Esophagus squamous epithelium (tissue), 5 donors: ENCODE measurements at regions not wholly inside any gene's neighbourhood (a gene's known extent, or its start where the extent isn't known, plus 50 kb on each side); places are given as distances from the start of the nearest gene placed in this dataset.

Source experiments
- DNase-seq: peaks from one replicate; lab custom pipeline; 2025; lab: John Stamatoyannopoulos, UW
- H3K27ac ChIP-seq, 4 donors: fragments of 200-600 bp; sonication (generic); one replicate each; pipeline ENCODE4 v1.5.1; 2016 to 2019; ENCODE audit warnings: mild to moderate bottlenecking in 1 of 4
- H3K27me3 ChIP-seq, 4 donors: fragments of 200-600 bp; sonication (generic); 1 replicate in 3 of 4; 2 replicates in 1 of 4; pipeline versions ENCODE4 v1.5.1 to v1.6.0; 2017 to 2021; ENCODE audit warnings: antibody characterized with exemption in 1 of 4
- H3K36me3 ChIP-seq, 3 donors: fragments of 200-600 bp; sonication (generic); one replicate each; pipeline ENCODE4 v1.5.1; 2016 to 2019
- H3K4me1 ChIP-seq, 3 donors: fragments of 200-600 bp; sonication (generic); one replicate each; pipeline ENCODE4 v1.5.1; 2017 to 2019
- H3K4me3 ChIP-seq, 4 donors: fragments of 200-600 bp; sonication (generic); 1 replicate in 3 of 4; 2 replicates in 1 of 4; pipeline ENCODE4 v1.5.1; 2016 to 2019; ENCODE audit warnings: mild to moderate bottlenecking in 2 of 4, moderate library complexity in 1 of 4
- H3K9me3 ChIP-seq, 3 donors: fragments of 200-600 bp; sonication (generic); one replicate each; pipeline ENCODE4 v1.5.1; 2016 to 2019
- CTCF ChIP-seq, 6 experiments: fragments of 450-650 bp in 4 of 6; fragments of 200-600 bp in 2 of 6; sonication (generic) in 2 of 6; IDR thresholded peaks; one replicate each; pipeline ENCODE4 v1.5.1; 2016 to 2019; ENCODE audit warnings: antibody characterized with exemption in 6 of 6, mild to moderate bottlenecking in 4 of 6, moderate library complexity in 4 of 6
- POLR2A ChIP-seq, 4 donors: fragments of 450-650 bp; IDR thresholded peaks; one replicate each; pipeline ENCODE4 v1.6.1; 2017; ENCODE audit warnings: antibody characterized with exemption in 4 of 4, mild to moderate bottlenecking in 4 of 4, moderate library complexity in 3 of 4
- WGBS, 2 donors: methylation state at CpG; one replicate each; pipeline ENCODE4 v1.1.5; 2018; 5-methylcytosine and 5-hydroxymethylcytosine counted together
- intact Hi-C: fragments of 100-400 bp; cut with DNase I; formaldehyde crosslinking; loops from one replicate; pipeline ENCODE4 v1.15.0; 2022
- small RNA-seq, 4 donors: library from RNA; depleted of rRNA; stranded (forward); fragments of <200 nt; gene quantifications; one replicate each; pipeline ENCODE3, GENCODE V24; 2016
- donor health status: DM: yes; HTN: yes; CAD: no.

- TF ChIP-seq CTCF (IDR thresholded peaks at IDR 0.05), result no peak
- TF ChIP-seq POLR2A (IDR thresholded peaks at IDR 0.05), result no peak
- 66 to 74% methylated on average over 5 of the region's 5 CpGs for WGBS, 2 donors
- Histone ChIP-seq H3K4me1 (peaks cover 0 to 11% (median 0%) of the 10 kb centered on the region in 3 donors), H3K27ac (no peak overlapping the region), H3K36me3 (no peaks in the 10 kb centered on the region), H3K4me3 (no peak overlapping the region), H3K9me3 (no peaks in the 10 kb centered on the region), H3K27me3 (no peaks in the 10 kb centered on the region)
- no peak for DNase-seq
- intact Hi-C loops, result no loop called here
Observed at GRCh38 chr12:45670346-45671065, 59.0 kb upstream of the ARID2 start.

DNA sequence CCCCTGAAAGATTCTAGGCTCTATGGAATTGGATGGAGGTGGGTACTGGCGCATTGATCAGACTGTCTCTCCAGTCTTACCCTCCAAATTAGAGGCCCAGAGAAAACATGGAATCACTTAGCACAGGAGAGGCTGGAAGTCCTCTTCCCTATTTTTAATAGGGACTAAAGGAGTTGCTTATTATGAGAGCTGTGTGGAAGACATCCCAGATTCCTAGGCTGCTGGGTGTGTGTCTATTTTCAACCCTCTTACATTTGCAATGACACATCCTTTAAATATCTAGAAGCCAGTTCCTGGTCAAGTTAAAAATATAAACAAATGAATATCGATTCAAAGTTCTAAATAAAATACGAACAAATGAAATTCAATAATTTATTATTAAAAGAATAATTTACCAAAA, 58.3 kb upstream of the ARID2 start:
- no peak for DNase-seq
- Histone ChIP-seq H3K4me3 (no peak overlapping the region), H3K36me3 (no peaks in the 10 kb centered on the region), H3K9me3 (no peaks in the 10 kb centered on the region), H3K27ac (no peak overlapping the region), H3K27me3 (peaks cover 0 to 2% (median 0%) of the 10 kb centered on the region in 4 donors), H3K4me1 (peaks cover 0 to 11% (median 0%) of the 10 kb centered on the region in 3 donors)
- TF ChIP-seq CTCF (IDR thresholded peaks at IDR 0.05), result no peak
- TF ChIP-seq POLR2A (IDR thresholded peaks at IDR 0.05), result no peak
- 73 to 84% methylated on average over 3 of the region's 3 CpGs for WGBS, 2 donors
- intact Hi-C loops, result no loop called here

DNA sequence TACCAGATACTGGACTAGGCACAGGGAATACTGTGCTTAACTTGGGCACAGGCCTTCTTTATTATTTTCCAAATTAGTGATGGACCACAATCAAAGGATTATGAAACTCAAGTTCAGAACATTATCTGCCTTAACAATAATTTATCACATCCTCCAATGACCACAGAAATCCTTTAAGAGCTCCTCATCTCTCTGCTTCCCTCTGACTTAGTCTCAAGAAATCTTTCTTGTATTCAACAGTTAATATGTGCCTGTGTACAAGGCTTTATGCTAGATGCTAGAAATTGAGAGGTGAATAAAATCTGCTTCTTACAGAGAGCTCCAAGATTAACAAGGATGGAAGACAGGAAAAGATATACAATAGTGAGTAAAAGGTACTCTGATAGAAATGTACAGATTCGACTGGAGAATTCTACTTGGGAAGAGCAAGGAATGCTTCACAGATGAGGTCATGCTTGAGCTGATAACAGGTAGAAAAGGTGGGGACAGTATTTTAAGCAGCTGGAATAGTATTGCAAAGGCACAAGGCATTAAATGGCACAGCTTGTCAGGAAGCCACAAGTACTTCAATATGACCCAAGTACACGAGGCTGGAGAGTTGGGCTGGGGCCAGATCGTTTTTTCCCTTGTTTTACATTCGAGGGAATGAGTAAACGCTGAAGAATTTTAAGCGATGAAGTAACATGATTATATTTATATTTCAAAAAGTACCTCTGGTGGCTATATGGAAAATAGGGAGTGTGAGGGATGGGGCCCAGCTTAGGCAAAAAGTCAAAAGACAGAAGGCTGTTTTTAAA, 55.1 kb upstream of the ARID2 start:
- Histone ChIP-seq H3K9me3 (no peaks in the 10 kb centered on the region), H3K4me3 (no peak overlapping the region), H3K27ac (no peak overlapping the region), H3K27me3 (peaks cover 0 to 5% (median 0%) of the 10 kb centered on the region in 4 donors), H3K36me3 (no peaks in the 10 kb centered on the region), H3K4me1 (peaks cover 0 to 5% (median 0%) of the 10 kb centered on the region in 3 donors)
- TF ChIP-seq CTCF (IDR thresholded peaks at IDR 0.05) (no peak), POLR2A (IDR thresholded peaks at IDR 0.05) (no peak)
- DNase-seq, result no peak
- intact Hi-C loops, result no loop called here
- WGBS, 2 donors, result 28 to 46% methylated on average over 6 of the region's 6 CpGs

- no peak for DNase-seq
- Histone ChIP-seq H3K27me3 (peaks cover 0 to 5% (median 0%) of the 10 kb centered on the region in 4 donors), H3K27ac (no peak overlapping the region), H3K36me3 (no peaks in the 10 kb centered on the region), H3K9me3 (no peaks in the 10 kb centered on the region), H3K4me1 (no peaks in the 10 kb centered on the region), H3K4me3 (no peak overlapping the region)
- intact Hi-C loops, result no loop called here
- TF ChIP-seq POLR2A (IDR thresholded peaks at IDR 0.05), result no peak
- TF ChIP-seq CTCF (IDR thresholded peaks at IDR 0.05), result no peak
- WGBS, 2 donors, result 88 to 100% methylated on average over 2 of the region's 2 CpGs
Observed at GRCh38 chr12:45675534-45675933, 54.0 kb upstream of the ARID2 start.

Small RNA genes in the stretch of these regions (small RNA-seq; reads per million reads assigned to genes)
- gene RF00026, result 0 reads per million in 4 donors
